ENCODE measurements at regions not wholly inside any gene's neighbourhood (a gene's known extent, or its start where the extent isn't known, plus 50 kb on each side); places are given as distances from the start of the nearest gene placed in this dataset.
"Not testable (repeated sequence)": the region's sequence is repeated elsewhere in the genome, so short reads cannot be mapped to it uniquely, and the experiment has no call there.

- no peak for FAIRE-seq
- H3K27ac ChIP-seq = no peak overlapping the region
- no peak overlapping the region for H3K4me3 ChIP-seq
- H3K9me3 ChIP-seq = no peaks in the 10 kb centered on the region
- no peak for DNase-seq (ENCODE audit: low read depth in 1 of 2, low spot score in 1 of 2)
- no peak overlapping the region for H3K4me2 ChIP-seq
- H3K4me1 ChIP-seq = peaks cover 8% of the 10 kb centered on the region
- TF ChIP-seq RCOR1 (IDR thresholded peaks at IDR 0.05; ENCODE audit: low read depth, low read length) (no peak), TP53 (CRISPR knock-in tag; IDR thresholded peaks at IDR 0.05) (no peak), NFE2L2 (conservative IDR thresholded peaks at IDR 0.05; ENCODE audit: low read length) (no peak), RNF2 (IDR thresholded peaks at IDR 0.05; ENCODE audit: borderline replicate concordance, low read depth) (no peak)
- TF ChIP-seq, protein P1, sequence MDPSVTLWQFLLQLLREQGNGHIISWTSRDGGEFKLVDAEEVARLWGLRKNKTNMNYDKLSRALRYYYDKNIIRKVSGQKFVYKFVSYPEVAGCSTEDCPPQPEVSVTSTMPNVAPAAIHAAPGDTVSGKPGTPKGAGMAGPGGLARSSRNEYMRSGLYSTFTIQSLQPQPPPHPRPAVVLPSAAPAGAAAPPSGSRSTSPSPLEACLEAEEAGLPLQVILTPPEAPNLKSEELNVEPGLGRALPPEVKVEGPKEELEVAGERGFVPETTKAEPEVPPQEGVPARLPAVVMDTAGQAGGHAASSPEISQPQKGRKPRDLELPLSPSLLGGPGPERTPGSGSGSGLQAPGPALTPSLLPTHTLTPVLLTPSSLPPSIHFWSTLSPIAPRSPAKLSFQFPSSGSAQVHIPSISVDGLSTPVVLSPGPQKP (IDR thresholded peaks at IDR 0.05; ENCODE audit: low read depth, low read length) = no peak
- CTCF ChIA-PET = interaction anchor here (0.6 to 0.9 kb wide), 3 partner anchors 151 to 908 kb away, joined by 3 read pairs; no protein-coding TSS in a partner anchor
- POLR2A ChIA-PET = no interaction called here
- ATAC-seq = no peak
- 88% methylated on average over 1 of the region's 1 CpG for whole genome bisulfite sequencing (ENCODE audit: missing lambda C conversion rate)
Measured at GRCh38 chr15:38849046-38849445, 284.4 kb upstream of the RASGRP1 start.

DNA sequence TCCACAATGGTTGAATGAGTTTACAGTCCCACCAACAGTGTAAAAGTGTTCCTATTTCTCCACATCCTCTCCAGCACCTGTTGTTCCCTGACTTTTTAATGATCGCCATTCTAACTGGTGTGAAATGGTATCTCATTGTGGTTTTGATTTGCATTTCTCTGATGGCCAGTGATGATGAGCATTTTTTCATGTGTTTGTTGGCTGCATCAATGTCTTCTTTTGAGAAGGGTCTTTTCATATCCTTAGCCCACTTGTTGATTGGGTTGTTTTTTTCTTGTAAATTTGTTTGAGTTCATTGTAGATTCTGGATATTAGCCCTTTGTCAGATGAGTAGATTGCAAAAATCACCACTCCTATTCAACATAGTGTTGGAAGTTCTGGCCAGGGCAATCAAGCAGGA lies 287.6 kb upstream of the RASGRP1 start:
- 100% methylated on average over 1 of the region's 1 CpG for WGBS (ENCODE audit: missing lambda C conversion rate)
- H3K27ac ChIP-seq; CTCF ChIA-PET; DNase-seq (ENCODE audit: low read depth in 1 of 2, low spot score in 1 of 2); H3K9me3 ChIP-seq; FAIRE-seq; H3K4me2 ChIP-seq; H3K4me3 ChIP-seq; ATAC-seq; POLR2A ChIA-PET; H3K4me1 ChIP-seq: not testable (repeated sequence)

DNA sequence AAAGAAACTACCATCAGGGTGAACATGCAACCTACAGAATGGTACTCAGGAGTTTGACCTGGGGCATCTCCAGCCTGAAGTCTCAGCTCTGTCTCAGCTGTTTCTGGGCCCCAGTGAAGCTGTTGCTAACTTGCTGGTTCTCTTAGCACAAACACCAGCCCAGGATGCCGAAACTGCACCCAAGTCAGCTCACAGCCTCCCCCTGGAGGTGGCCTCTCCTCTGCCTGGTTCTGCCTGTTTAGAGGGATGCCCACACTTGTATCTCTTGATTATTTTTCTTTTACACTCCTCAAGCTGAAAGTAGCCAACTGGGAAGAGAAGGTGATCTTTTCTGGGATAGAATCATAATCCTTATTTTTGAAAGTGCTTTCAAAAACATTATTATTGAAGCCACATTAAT lies 289.0 kb upstream of the RASGRP1 start:
- FAIRE-seq (no peak), DNase-seq (ENCODE audit: low read depth in 1 of 2, low spot score in 1 of 2) (peak in 1 of 2 experiments; percentile 42), ATAC-seq (peak; percentile 47 to 71; a peak in 3 of 6 replicates)
- Histone ChIP-seq H3K4me2 (no peak overlapping the region), H3K9me3 (no peaks in the 10 kb centered on the region), H3K4me3 (no peak overlapping the region), H3K4me1 (no peaks in the 10 kb centered on the region), H3K27ac (no peak overlapping the region)
- 73% methylated on average over 1 of the region's 1 CpG for WGBS (ENCODE audit: missing lambda C conversion rate)
- POLR2A ChIA-PET = no interaction called here
- 0 out of 3 replicates have a peak, but pooled peaks have one; percentile 10 for TF ChIP-seq SMC3 (IDR thresholded peaks at IDR 0.05)
- TF ChIP-seq MYC (IDR thresholded peaks at IDR 0.05; ENCODE audit: borderline replicate concordance, low read length) = no peak
- TF ChIP-seq RAD21 (conservative IDR thresholded peaks at IDR 0.05 in 1 of 2, IDR thresholded peaks at IDR 0.05 in 1 of 2) = peak; percentile 12 to 25; a peak in 2 of 5 replicates
- TF ChIP-seq HDAC2 (IDR thresholded peaks at IDR 0.05) = no peak
- CTCF ChIA-PET = no interaction called here

GRCh38 chr15:38854506-38854905 lies 289.9 kb upstream of the RASGRP1 start:
- ATAC-seq = no peak
- no peaks in the 10 kb centered on the region for H3K9me3 ChIP-seq
- DNase-seq (ENCODE audit: low read depth in 1 of 2, low spot score in 1 of 2) = no peak
- no peaks in the 10 kb centered on the region for H3K4me1 ChIP-seq
- CTCF ChIA-PET = interaction anchor here (0.6 to 1.2 kb wide), 2 partner anchors 116 to 151 kb away, joined by 3 read pairs; no protein-coding TSS in a partner anchor
- POLR2A ChIA-PET = no interaction called here
- 60% methylated on average over 1 of the region's 4 CpGs for WGBS (ENCODE audit: missing lambda C conversion rate)
- H3K4me3 ChIP-seq = no peak overlapping the region
- H3K27ac ChIP-seq = no peak overlapping the region
- TF ChIP-seq MAX (IDR thresholded peaks at IDR 0.05) (no peak), HMGXB4 (CRISPR knock-in tag; IDR thresholded peaks at IDR 0.05; ENCODE audit: borderline replicate concordance) (no peak), EHF (CRISPR knock-in tag; IDR thresholded peaks at IDR 0.05) (no peak), FOXS1 (CRISPR knock-in tag; IDR thresholded peaks at IDR 0.05) (no peak), CHD2 (IDR thresholded peaks at IDR 0.05; ENCODE audit: low read length, partially characterized antibody) (no peak), ZNF302 (CRISPR knock-in tag; IDR thresholded peaks at IDR 0.05) (no peak), RCOR1 (IDR thresholded peaks at IDR 0.05; ENCODE audit: low read depth, low read length) (no peak)
- FAIRE-seq = no peak
- H3K4me2 ChIP-seq = no peak overlapping the region

Data from A549 (cell line).